HEK293 (cell line): ENCODE measurements at regions not wholly inside any gene's neighbourhood (a gene's known extent, or its start where the extent isn't known, plus 50 kb on each side); places are given as distances from the start of the nearest gene placed in this dataset.

Source experiments
- CTCF ChIA-PET: fragments of 350-600 bp; formaldehyde crosslinking; extraction: SDS; loops from one replicate; lab custom pipeline; 2021; ENCODE audit warnings: antibody characterized with exemption; lab: Yijun Ruan, JAX
- POLR2A ChIA-PET: fragments of 300-600 bp; formaldehyde crosslinking; extraction: SDS; loops from one replicate; lab custom pipeline; 2020; ENCODE audit warnings: antibody characterized with exemption, inconsistent platforms; lab: Yijun Ruan, JAX
- H3K27ac ChIP-seq: fragments of 200-500 bp; sonication (Bioruptor generic); 2 replicates; pipeline ENCODE4 v1.5.1; 2014; ENCODE audit warnings: low read depth, low read length, control low read depth, inconsistent platforms; ENCODE audit errors: extremely low read depth
- H3K36me3 ChIP-seq, 2 experiments: fragments of 200-500 bp in 1 of 2; sonication (Bioruptor generic) in 1 of 2; 1 replicate in 1 of 2; 2 replicates in 1 of 2; pipeline ENCODE4 v1.5.1; 2014 to 2017; ENCODE audit warnings: inconsistent platforms in 2 of 2, low read length in 2 of 2; ENCODE audit not compliant: control insufficient read depth in 2 of 2, insufficient read depth in 1 of 2
- H3K4me1 ChIP-seq: fragments of 200-500 bp; sonication (Bioruptor generic); 2 replicates; pipeline ENCODE4 v1.5.1; 2014; ENCODE audit warnings: mild to moderate bottlenecking, low read length, inconsistent platforms; ENCODE audit not compliant: control insufficient read depth, insufficient read depth
- H3K4me3 ChIP-seq: 2 replicates; pipeline ENCODE4 v1.5.1; 2011; ENCODE audit warnings: low read depth, mild to moderate bottlenecking, control low read depth, low read length, moderate library complexity
- H3K9me3 ChIP-seq: fragments of 200-500 bp; sonication (Bioruptor generic); 2 replicates; pipeline ENCODE4 v1.5.1; 2014; ENCODE audit warnings: low read depth, low read length, inconsistent platforms; ENCODE audit not compliant: control insufficient read depth, insufficient read depth
- GLIS2 ChIP-seq: fragments of 450-650 bp; formaldehyde crosslinking; IDR thresholded peaks from 2 replicates; pipeline ENCODE4 v1.5.1; 2016; ENCODE audit warnings: missing biosample characterization, missing genetic modification characterization
- HOXA7 ChIP-seq: sonication (generic); formaldehyde crosslinking; IDR thresholded peaks from 2 replicates; pipeline ENCODE4 v1.8.1; 2022; ENCODE audit warnings: missing genetic modification reagents, borderline replicate concordance
- OVOL3 ChIP-seq: fragments of 450-650 bp; formaldehyde crosslinking; IDR thresholded peaks from 2 replicates; pipeline ENCODE4 v1.5.1; 2016; ENCODE audit warnings: missing biosample characterization, missing genetic modification characterization
- ZBTB7A ChIP-seq: fragments of 450-650 bp; formaldehyde crosslinking; IDR thresholded peaks from 2 replicates; pipeline ENCODE4 v1.5.1; 2016; ENCODE audit warnings: low read depth, missing biosample characterization, missing genetic modification characterization
- ZFP3 ChIP-seq: fragments of 450-650 bp; formaldehyde crosslinking; IDR thresholded peaks from 2 replicates; pipeline ENCODE4 v1.5.1; 2016; ENCODE audit warnings: low read depth, missing biosample characterization, missing genetic modification characterization
- ZNF112 ChIP-seq: fragments of 450-650 bp; formaldehyde crosslinking; IDR thresholded peaks from 2 replicates; pipeline ENCODE4 v1.5.0; 2017; ENCODE audit warnings: missing biosample characterization, missing genetic modification characterization
- ZNF169 ChIP-seq: fragments of 450-650 bp; formaldehyde crosslinking; IDR thresholded peaks from 2 replicates; pipeline ENCODE4 v1.5.1; 2016; ENCODE audit warnings: missing biosample characterization, missing genetic modification characterization
- ZNF174 ChIP-seq: fragments of 450-650 bp; formaldehyde crosslinking; IDR thresholded peaks from 2 replicates; pipeline ENCODE4 v1.5.0; 2017; ENCODE audit warnings: missing biosample characterization, mild to moderate bottlenecking, missing genetic modification characterization
- ZNF175 ChIP-seq: fragments of 450-650 bp; formaldehyde crosslinking; IDR thresholded peaks from 2 replicates; pipeline ENCODE4 v1.5.1; 2016; ENCODE audit warnings: missing biosample characterization, missing genetic modification characterization
- ZNF23 ChIP-seq: fragments of 450-650 bp; formaldehyde crosslinking; IDR thresholded peaks from 2 replicates; pipeline ENCODE4 v1.5.1; 2016; ENCODE audit warnings: missing biosample characterization, missing genetic modification characterization, borderline replicate concordance
- ZNF266 ChIP-seq: fragments of 450-650 bp; formaldehyde crosslinking; IDR thresholded peaks from 2 replicates; pipeline ENCODE4 v1.5.1; 2016; ENCODE audit warnings: missing biosample characterization, missing genetic modification characterization, low read depth
- ZNF335 ChIP-seq: fragments of 450-650 bp; formaldehyde crosslinking; conservative IDR thresholded peaks from 2 replicates; pipeline ENCODE4 v1.5.1; 2016; ENCODE audit warnings: missing biosample characterization, missing genetic modification characterization
- ZNF394 ChIP-seq: fragments of 450-650 bp; formaldehyde crosslinking; IDR thresholded peaks from 2 replicates; pipeline ENCODE4 v1.5.1; 2016; ENCODE audit warnings: missing biosample characterization, missing genetic modification characterization, mild to moderate bottlenecking, moderate library complexity, borderline replicate concordance
- ZNF423 ChIP-seq: fragments of 450-650 bp; formaldehyde crosslinking; IDR thresholded peaks from 2 replicates; pipeline ENCODE4 v1.5.1; 2016; ENCODE audit warnings: missing biosample characterization, missing genetic modification characterization
- ZNF433 ChIP-seq: fragments of 450-650 bp; formaldehyde crosslinking; IDR thresholded peaks from 2 replicates; pipeline ENCODE4 v1.5.1; 2016; ENCODE audit warnings: missing biosample characterization, missing genetic modification characterization, low read depth
- ZNF558 ChIP-seq: fragments of 450-650 bp; formaldehyde crosslinking; IDR thresholded peaks from 2 replicates; pipeline ENCODE4 v1.5.1; 2016; ENCODE audit warnings: missing biosample characterization, missing genetic modification characterization
- ZNF610 ChIP-seq: fragments of 450-650 bp; formaldehyde crosslinking; IDR thresholded peaks from 2 replicates; pipeline ENCODE4 v1.5.1; 2016; ENCODE audit warnings: missing biosample characterization, missing genetic modification characterization, borderline replicate concordance
- ZNF621 ChIP-seq: fragments of 450-650 bp; formaldehyde crosslinking; IDR thresholded peaks from 2 replicates; pipeline ENCODE4 v1.5.1; 2017; ENCODE audit warnings: missing biosample characterization, missing genetic modification characterization
- ZNF629 ChIP-seq: fragments of 450-650 bp; formaldehyde crosslinking; IDR thresholded peaks from 2 replicates; pipeline ENCODE4 v1.5.1; 2017; ENCODE audit warnings: missing biosample characterization, missing genetic modification characterization
- ZNF654 ChIP-seq: fragments of 450-650 bp; formaldehyde crosslinking; IDR thresholded peaks from 2 replicates; pipeline ENCODE4 v1.5.1; 2016; ENCODE audit warnings: low read depth, missing biosample characterization, missing genetic modification characterization
- ZNF664 ChIP-seq: fragments of 450-650 bp; formaldehyde crosslinking; IDR thresholded peaks from 2 replicates; pipeline ENCODE4 v1.5.1; 2016; ENCODE audit warnings: missing biosample characterization, missing genetic modification characterization
- ZNF830 ChIP-seq: fragments of 450-650 bp; IDR thresholded peaks from 2 replicates; pipeline ENCODE4 v1.5.0; 2018; ENCODE audit warnings: missing biosample characterization, missing genetic modification characterization, low read depth, mild to moderate bottlenecking, moderate library complexity
- TF ChIP-seq, protein P1 (sequence below): fragments of 450-650 bp; formaldehyde crosslinking; IDR thresholded peaks from 2 replicates; pipeline ENCODE4 v1.5.1; 2016; ENCODE audit warnings: missing biosample characterization, missing genetic modification characterization, borderline replicate concordance
- TF ChIP-seq, protein P2 (sequence below): fragments of 450-650 bp; formaldehyde crosslinking; IDR thresholded peaks from 2 replicates; pipeline ENCODE4 v1.5.1; 2017; ENCODE audit warnings: missing biosample characterization, missing genetic modification characterization
- TF ChIP-seq, protein P3 (sequence below): fragments of 450-650 bp; IDR thresholded peaks from 2 replicates; pipeline ENCODE4 v1.5.1; 2018; ENCODE audit warnings: missing biosample characterization, mild to moderate bottlenecking, missing genetic modification characterization
- TF ChIP-seq, protein P4 (sequence below): fragments of 450-650 bp; formaldehyde crosslinking; IDR thresholded peaks from 2 replicates; pipeline ENCODE4 v1.5.1; 2016; ENCODE audit warnings: missing biosample characterization, missing genetic modification characterization
- TF ChIP-seq, protein P5 (sequence below): fragments of 450-650 bp; formaldehyde crosslinking; IDR thresholded peaks from 2 replicates; pipeline ENCODE4 v1.5.1; 2017; ENCODE audit warnings: missing biosample characterization, missing genetic modification characterization
- TF ChIP-seq, protein P6 (sequence below): fragments of 450-650 bp; formaldehyde crosslinking; IDR thresholded peaks from 2 replicates; pipeline ENCODE4 v1.5.1; 2017; ENCODE audit warnings: missing biosample characterization, missing genetic modification characterization

DNA sequence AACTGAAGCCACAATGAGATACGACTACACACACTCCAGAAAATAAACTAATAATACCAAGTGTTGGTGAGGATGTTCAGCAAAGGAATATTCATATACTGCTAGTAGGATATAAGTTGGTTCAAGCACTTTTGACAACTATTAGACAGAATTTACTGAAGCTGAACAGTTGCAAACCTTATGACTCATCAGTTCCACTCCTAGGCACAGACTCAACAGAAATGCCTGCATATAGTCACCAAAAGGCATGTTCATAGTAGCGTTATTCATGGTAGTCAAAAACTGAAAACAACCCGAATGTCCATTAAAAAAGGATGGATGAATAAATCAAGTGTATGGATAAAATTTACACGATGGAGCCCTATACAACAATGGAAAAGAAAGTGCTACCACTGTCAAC is 232.0 kb downstream of the ANAPC1 start:
- ChIA-PET CTCF (interaction anchor here (0.7 kb wide), 1 partner anchor 32 kb away, joined by 3 read pairs; no protein-coding TSS in a partner anchor), POLR2A (no interaction called here)
- H3K27ac ChIP-seq = no peak overlapping the region
- no peaks in the 10 kb centered on the region for H3K4me1 ChIP-seq
- no peak for TF ChIP-seq GLIS2 (tag by site-specific recombination)
- TF ChIP-seq ZNF266 (tag by site-specific recombination) = no peak
- TF ChIP-seq, protein P1, sequence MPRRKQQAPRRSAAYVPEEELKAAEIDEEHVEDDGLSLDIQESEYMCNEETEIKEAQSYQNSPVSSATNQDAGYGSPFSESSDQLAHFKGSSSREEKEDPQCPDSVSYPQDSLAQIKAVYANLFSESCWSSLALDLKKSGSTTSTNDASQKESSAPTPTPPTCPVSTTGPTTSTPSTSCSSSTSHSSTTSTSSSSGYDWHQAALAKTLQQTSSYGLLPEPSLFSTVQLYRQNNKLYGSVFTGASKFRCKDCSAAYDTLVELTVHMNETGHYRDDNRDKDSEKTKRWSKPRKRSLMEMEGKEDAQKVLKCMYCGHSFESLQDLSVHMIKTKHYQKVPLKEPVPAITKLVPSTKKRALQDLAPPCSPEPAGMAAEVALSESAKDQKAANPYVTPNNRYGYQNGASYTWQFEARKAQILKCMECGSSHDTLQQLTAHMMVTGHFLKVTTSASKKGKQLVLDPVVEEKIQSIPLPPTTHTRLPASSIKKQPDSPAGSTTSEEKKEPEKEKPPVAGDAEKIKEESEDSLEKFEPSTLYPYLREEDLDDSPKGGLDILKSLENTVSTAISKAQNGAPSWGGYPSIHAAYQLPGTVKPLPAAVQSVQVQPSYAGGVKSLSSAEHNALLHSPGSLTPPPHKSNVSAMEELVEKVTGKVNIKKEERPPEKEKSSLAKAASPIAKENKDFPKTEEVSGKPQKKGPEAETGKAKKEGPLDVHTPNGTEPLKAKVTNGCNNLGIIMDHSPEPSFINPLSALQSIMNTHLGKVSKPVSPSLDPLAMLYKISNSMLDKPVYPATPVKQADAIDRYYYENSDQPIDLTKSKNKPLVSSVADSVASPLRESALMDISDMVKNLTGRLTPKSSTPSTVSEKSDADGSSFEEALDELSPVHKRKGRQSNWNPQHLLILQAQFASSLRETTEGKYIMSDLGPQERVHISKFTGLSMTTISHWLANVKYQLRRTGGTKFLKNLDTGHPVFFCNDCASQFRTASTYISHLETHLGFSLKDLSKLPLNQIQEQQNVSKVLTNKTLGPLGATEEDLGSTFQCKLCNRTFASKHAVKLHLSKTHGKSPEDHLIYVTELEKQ = no peak
- TF ChIP-seq, protein P2, sequence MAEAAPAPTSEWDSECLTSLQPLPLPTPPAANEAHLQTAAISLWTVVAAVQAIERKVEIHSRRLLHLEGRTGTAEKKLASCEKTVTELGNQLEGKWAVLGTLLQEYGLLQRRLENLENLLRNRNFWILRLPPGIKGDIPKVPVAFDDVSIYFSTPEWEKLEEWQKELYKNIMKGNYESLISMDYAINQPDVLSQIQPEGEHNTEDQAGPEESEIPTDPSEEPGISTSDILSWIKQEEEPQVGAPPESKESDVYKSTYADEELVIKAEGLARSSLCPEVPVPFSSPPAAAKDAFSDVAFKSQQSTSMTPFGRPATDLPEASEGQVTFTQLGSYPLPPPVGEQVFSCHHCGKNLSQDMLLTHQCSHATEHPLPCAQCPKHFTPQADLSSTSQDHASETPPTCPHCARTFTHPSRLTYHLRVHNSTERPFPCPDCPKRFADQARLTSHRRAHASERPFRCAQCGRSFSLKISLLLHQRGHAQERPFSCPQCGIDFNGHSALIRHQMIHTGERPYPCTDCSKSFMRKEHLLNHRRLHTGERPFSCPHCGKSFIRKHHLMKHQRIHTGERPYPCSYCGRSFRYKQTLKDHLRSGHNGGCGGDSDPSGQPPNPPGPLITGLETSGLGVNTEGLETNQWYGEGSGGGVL (tag by site-specific recombination) = no peak
- TF ChIP-seq HOXA7 = no peak
- TF ChIP-seq ZNF629 = no peak
- no peak for TF ChIP-seq ZNF175 (tag by site-specific recombination)
- TF ChIP-seq, protein P3, sequence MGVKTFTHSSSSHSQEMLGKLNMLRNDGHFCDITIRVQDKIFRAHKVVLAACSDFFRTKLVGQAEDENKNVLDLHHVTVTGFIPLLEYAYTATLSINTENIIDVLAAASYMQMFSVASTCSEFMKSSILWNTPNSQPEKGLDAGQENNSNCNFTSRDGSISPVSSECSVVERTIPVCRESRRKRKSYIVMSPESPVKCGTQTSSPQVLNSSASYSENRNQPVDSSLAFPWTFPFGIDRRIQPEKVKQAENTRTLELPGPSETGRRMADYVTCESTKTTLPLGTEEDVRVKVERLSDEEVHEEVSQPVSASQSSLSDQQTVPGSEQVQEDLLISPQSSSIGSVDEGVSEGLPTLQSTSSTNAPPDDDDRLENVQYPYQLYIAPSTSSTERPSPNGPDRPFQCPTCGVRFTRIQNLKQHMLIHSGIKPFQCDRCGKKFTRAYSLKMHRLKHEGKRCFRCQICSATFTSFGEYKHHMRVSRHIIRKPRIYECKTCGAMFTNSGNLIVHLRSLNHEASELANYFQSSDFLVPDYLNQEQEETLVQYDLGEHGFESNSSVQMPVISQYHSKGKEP (tag by site-specific recombination) = no peak
- no peak for TF ChIP-seq ZNF558 (tag by site-specific recombination)
- TF ChIP-seq ZNF621 (tag by site-specific recombination) = no peak
- no peak for TF ChIP-seq ZNF423 (tag by site-specific recombination)
- TF ChIP-seq ZNF394 (tag by site-specific recombination) = no peak
- no peak for TF ChIP-seq ZNF830 (tag by site-specific recombination)
- TF ChIP-seq, protein P4, sequence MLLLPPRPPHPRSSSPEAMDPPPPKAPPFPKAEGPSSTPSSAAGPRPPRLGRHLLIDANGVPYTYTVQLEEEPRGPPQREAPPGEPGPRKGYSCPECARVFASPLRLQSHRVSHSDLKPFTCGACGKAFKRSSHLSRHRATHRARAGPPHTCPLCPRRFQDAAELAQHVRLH = no peak
- TF ChIP-seq ZNF610 (tag by site-specific recombination) = no peak
- no peak for TF ChIP-seq ZNF23 (tag by site-specific recombination)
- TF ChIP-seq ZNF112 (tag by site-specific recombination) = no peak
- TF ChIP-seq, protein P5, sequence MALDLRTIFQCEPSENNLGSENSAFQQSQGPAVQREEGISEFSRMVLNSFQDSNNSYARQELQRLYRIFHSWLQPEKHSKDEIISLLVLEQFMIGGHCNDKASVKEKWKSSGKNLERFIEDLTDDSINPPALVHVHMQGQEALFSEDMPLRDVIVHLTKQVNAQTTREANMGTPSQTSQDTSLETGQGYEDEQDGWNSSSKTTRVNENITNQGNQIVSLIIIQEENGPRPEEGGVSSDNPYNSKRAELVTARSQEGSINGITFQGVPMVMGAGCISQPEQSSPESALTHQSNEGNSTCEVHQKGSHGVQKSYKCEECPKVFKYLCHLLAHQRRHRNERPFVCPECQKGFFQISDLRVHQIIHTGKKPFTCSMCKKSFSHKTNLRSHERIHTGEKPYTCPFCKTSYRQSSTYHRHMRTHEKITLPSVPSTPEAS (tag by site-specific recombination) = no peak
- H3K4me3 ChIP-seq = no peak overlapping the region
- H3K36me3 ChIP-seq = no peaks in the 10 kb centered on the region
- no peaks in the 10 kb centered on the region for H3K9me3 ChIP-seq

DNA sequence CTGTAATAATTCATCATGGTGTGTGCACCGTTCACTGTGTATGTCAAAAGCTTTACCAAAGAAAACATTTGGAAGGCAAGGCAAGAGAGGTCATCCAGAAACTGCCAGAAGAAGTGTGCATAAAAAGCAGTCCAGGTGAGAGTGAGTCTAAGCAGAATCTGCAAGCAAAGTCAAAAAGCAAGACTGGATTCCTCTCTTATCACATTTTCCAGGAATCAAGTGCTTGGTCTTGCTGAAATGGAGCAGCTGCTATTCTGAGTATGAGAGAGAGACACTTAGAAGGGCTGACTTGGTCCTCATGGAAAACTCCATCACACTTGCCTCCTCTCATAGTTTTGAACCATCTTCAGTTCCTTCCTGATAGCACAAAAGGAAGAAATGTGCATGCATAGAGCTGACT is 231.3 kb downstream of the ANAPC1 start:
- POLR2A ChIA-PET = no interaction called here
- H3K36me3 ChIP-seq = no peaks in the 10 kb centered on the region
- CTCF ChIA-PET = no interaction called here
- H3K27ac ChIP-seq = no peak overlapping the region
- H3K9me3 ChIP-seq = no peaks in the 10 kb centered on the region
- H3K4me1 ChIP-seq = no peaks in the 10 kb centered on the region
- no peak overlapping the region for H3K4me3 ChIP-seq
- TF ChIP-seq ZFP3 (tag by site-specific recombination) (no peak), ZNF654 (tag by site-specific recombination) (no peak), ZNF433 (tag by site-specific recombination) (no peak), ZNF266 (tag by site-specific recombination) (no peak), ZNF174 (tag by site-specific recombination) (no peak), ZNF169 (no peak), GLIS2 (tag by site-specific recombination) (no peak), OVOL3 (no peak), ZNF664 (tag by site-specific recombination) (no peak), ZNF335 (no peak), ZBTB7A (no peak)
- TF ChIP-seq, protein P6, sequence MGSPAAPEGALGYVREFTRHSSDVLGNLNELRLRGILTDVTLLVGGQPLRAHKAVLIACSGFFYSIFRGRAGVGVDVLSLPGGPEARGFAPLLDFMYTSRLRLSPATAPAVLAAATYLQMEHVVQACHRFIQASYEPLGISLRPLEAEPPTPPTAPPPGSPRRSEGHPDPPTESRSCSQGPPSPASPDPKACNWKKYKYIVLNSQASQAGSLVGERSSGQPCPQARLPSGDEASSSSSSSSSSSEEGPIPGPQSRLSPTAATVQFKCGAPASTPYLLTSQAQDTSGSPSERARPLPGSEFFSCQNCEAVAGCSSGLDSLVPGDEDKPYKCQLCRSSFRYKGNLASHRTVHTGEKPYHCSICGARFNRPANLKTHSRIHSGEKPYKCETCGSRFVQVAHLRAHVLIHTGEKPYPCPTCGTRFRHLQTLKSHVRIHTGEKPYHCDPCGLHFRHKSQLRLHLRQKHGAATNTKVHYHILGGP (tag by site-specific recombination) = no peak
